Naive B cell (primary cell): ENCODE measurements at regions not wholly inside any gene's neighbourhood (a gene's known extent, or its start where the extent isn't known, plus 50 kb on each side); places are given as distances from the start of the nearest gene placed in this dataset.
"Not testable (repeated sequence)": the region's sequence is repeated elsewhere in the genome, so short reads cannot be mapped to it uniquely, and the experiment has no call there.

Source experiments
- ATAC-seq, 2 donors: fragments of 150-1000 bp; cut with Tn5 transposase; 2 replicates each; pipeline ENCODE4 v1.10.0; 2021; ENCODE audit warnings: low read depth in 2 of 2, mild to moderate bottlenecking in 2 of 2, moderate library complexity in 2 of 2
- DNase-seq: peaks from one replicate; pipeline ENCODE4 v3.0.0; 2022
- H3K27ac Mint-ChIP-seq, 6 donors: one replicate each; pipeline ENCODE4 v1.8.0; 2020 to 2022; ENCODE audit warnings: mild to moderate bottlenecking in 6 of 6, mixed read lengths in 6 of 6, moderate library complexity in 5 of 6, inconsistent platforms in 2 of 6
- H3K27me3 Mint-ChIP-seq, 3 donors: one replicate each; pipeline ENCODE4 v1.8.0; 2021 to 2022; ENCODE audit warnings: mixed read lengths in 3 of 3, mild to moderate bottlenecking in 1 of 3
- H3K36me3 Mint-ChIP-seq, 2 donors: one replicate each; pipeline ENCODE4 v1.8.0; 2020 to 2022; ENCODE audit warnings: mixed read lengths in 2 of 2, inconsistent platforms in 1 of 2, mild to moderate bottlenecking in 1 of 2
- H3K4me1 Mint-ChIP-seq, 3 donors: one replicate each; pipeline ENCODE4 v1.8.0; 2020 to 2022; ENCODE audit warnings: mixed read lengths in 3 of 3, inconsistent platforms in 1 of 3, mild to moderate bottlenecking in 1 of 3, moderate library complexity in 1 of 3
- H3K4me3 Mint-ChIP-seq, 8 donors: one replicate each; pipeline ENCODE4 v1.8.0; 2020 to 2022; ENCODE audit warnings: mild to moderate bottlenecking in 8 of 8, mixed read lengths in 8 of 8, moderate library complexity in 8 of 8, inconsistent platforms in 2 of 8
- H3K9me3 Mint-ChIP-seq, 7 donors: one replicate each; pipeline ENCODE4 v1.8.0; 2020 to 2022; ENCODE audit warnings: mixed read lengths in 7 of 7, mild to moderate bottlenecking in 5 of 7, inconsistent platforms in 2 of 7, moderate library complexity in 1 of 7

DNA sequence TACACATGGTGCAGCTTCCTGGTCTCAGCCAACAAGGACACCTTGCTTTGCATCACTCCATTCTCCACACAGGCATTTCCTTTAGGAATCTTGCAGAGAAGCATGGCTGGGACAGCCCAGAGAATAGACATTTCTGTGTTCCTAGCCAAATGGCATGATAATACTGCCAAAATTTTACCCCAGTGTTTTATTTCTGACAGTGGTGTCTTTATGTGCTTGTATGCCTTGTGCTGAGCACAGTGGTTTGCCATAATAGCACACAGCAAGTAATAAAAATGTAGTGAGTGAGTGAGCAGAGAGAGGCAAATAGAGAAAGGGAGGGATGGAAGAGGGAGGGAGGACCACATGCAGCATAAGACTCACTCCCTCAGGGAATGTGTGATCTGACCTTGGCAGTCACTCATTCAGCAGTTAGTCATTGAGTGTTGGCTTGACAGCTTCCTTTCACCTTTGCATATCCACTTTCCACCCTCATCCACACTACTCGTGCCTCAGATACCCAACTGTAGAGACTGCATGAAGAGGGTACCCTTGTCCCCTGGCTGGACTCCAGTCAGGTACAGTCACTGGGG is 212.8 kb upstream of the CCDC196 start:
- Mint-ChIP-seq H3K4me1 (no peaks in the 10 kb centered on the region), H3K27me3 (peaks cover 5 to 18% (median 11%) of the 10 kb centered on the region in 3 donors), H3K36me3 (no peaks in the 10 kb centered on the region), H3K27ac (no peak overlapping the region), H3K9me3 (peaks cover 0 to 20% (median 4%) of the 10 kb centered on the region in 7 donors), H3K4me3 (no peak overlapping the region)
- no peak for ATAC-seq
- DNase-seq = no peak

DNA sequence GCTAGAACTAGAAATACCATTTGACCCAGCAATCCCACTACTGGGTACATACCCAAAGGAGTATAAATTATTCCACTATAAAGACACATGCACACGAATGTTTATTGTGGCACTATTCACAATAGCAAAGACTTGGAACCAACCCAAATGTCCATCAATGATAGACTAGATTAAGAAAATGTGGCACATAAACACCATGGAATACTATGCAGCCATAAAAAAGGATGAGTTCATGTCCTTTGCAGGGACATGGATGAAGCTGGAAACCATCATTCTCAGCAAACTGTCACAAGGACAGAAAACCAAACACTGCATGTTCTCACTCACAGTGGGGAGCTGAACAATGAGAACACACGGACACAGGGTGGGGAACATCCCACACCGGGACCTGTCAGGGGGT is 207.8 kb upstream of the CCDC196 start:
- Mint-ChIP-seq H3K27me3 (peaks cover 0 to 14% (median 7%) of the 10 kb centered on the region in 3 donors), H3K9me3 (peaks cover 6 to 33% (median 11%) of the 10 kb centered on the region in 7 donors)
- DNase-seq, H3K4me3 Mint-ChIP-seq, H3K27ac Mint-ChIP-seq, ATAC-seq, H3K4me1 Mint-ChIP-seq, H3K36me3 Mint-ChIP-seq: not testable (repeated sequence)

DNA sequence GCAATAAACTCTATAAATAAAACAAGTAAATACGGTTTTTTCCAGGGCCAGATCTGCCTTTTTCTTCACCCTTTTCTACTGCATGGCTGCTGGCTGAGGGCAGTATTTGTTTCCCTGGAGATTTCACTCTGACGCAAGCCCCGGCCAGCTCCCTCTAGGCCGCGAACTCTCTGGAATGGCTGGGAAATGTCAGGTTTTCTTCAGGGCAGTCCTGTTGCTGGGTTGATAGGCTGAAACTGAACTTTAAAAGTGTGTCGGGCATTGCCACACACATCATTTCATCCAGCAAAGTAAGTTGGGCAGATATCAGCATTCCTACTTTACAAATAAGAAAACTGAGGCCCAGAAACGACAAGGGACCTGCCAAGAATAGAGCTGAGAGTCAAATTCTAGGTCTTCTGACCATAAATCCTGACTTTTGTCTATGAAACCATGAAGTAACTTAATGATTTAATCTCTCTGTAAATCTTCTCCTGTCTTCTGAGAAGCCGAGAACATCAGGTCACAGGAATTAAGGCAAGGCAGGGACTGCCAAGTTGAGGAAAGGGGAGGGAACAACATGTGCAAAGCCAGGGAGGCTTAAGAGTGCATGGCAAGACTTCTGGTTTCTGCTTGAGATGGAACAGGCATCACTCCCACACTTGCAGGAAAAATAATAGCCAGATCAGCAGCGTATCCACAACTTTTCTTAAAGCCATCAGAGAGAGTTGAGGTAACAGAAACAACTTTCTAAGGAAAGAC is 205.0 kb upstream of the CCDC196 start:
- Mint-ChIP-seq H3K4me1 (no peaks in the 10 kb centered on the region), H3K27me3 (peaks cover 0 to 10% (median 4%) of the 10 kb centered on the region in 3 donors), H3K4me3 (no peak overlapping the region), H3K27ac (no peak overlapping the region), H3K9me3 (peaks cover 6 to 33% (median 11%) of the 10 kb centered on the region in 7 donors), H3K36me3 (peaks cover 0 to 8% of the 10 kb centered on the region in 2 donors)
- ATAC-seq (no peak), DNase-seq (no peak)

DNA sequence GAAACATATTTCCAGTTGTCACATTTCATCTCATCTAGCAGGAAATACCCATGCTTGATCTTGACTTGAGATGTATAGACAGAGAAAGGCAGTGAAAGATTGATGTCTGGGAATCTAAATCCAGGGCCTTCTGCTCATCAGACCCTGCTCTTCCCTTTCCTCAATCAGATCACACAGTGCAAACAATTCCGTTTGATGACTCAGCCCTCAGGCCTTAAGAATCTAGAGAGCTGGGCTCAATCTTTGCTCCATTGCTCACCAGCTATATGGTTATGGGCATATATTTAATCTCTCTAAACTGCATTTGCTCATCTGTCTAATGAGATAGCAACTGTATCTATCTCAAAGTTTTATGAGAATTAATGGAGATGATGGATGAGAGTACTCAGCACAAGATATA is 201.8 kb upstream of the CCDC196 start:
- peaks cover 0 to 5% of the 10 kb centered on the region in 2 donors for H3K36me3 Mint-ChIP-seq
- no peak overlapping the region for H3K27ac Mint-ChIP-seq
- H3K4me1 Mint-ChIP-seq = no peaks in the 10 kb centered on the region
- H3K9me3 Mint-ChIP-seq = peaks cover 0 to 15% (median 8%) of the 10 kb centered on the region in 7 donors
- H3K27me3 Mint-ChIP-seq = no peaks in the 10 kb centered on the region
- DNase-seq (no peak), ATAC-seq (no peak)
- H3K4me3 Mint-ChIP-seq = no peak overlapping the region

DNA sequence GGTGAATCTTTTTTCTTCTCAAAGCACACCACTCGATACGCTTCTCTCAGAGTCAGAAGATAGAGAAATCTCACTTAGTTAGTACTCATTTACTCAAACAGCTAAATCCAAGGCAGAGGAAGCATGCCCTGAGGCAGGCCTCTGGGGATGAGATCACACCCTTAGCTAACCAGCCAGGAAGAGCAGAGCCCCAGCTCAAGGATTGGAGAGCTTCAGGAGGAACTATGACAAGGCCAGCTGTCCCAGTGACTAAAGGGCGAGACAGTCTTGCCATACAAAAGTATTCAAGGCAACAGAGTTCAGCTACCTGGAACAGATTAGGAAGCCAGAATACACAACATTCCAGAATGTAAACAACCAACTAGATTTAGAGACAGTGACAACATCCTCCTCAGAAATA is 197.7 kb upstream of the CCDC196 start:
- H3K4me1 Mint-ChIP-seq = peaks cover 0 to 3% (median under 1%) of the 10 kb centered on the region in 3 donors
- no peak for DNase-seq
- no peaks in the 10 kb centered on the region for H3K27me3 Mint-ChIP-seq
- ATAC-seq = no peak
- H3K27ac Mint-ChIP-seq = no peak overlapping the region
- H3K4me3 Mint-ChIP-seq = no peak overlapping the region
- peaks cover 0 to 5% of the 10 kb centered on the region in 2 donors for H3K36me3 Mint-ChIP-seq
- H3K9me3 Mint-ChIP-seq = peaks cover 0 to 10% (median 4%) of the 10 kb centered on the region in 7 donors

DNA sequence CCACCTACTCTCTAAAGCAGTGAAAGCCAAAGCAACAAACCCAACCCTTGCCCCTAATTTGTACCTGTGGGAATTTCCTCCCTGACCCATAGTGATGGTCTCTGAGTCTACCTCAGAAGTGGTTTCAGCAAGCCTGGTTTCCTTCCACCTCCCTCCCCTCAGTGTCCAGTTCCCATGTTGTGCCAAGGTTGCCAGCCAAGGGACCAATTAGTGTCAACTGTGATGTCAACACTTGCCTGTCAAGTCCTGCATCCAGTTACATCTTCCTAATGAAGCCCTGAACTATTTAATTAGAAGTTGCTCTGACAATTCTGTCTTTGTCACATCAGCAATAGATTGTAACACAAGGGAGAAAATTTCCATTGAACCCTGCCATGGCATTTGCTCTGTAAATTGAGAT is 194.4 kb upstream of the CCDC196 start:
- DNase-seq (no peak), ATAC-seq (no peak)
- peaks cover 0 to 10% (median 4%) of the 10 kb centered on the region in 7 donors for H3K9me3 Mint-ChIP-seq
- H3K4me1 Mint-ChIP-seq = peaks cover 4 to 7% (median 4%) of the 10 kb centered on the region in 3 donors
- peaks cover 0 to 7% (median 1%) of the 10 kb centered on the region in 3 donors for H3K27me3 Mint-ChIP-seq
- H3K4me3 Mint-ChIP-seq = no peak overlapping the region
- peaks cover 0 to 5% of the 10 kb centered on the region in 2 donors for H3K36me3 Mint-ChIP-seq
- H3K27ac Mint-ChIP-seq = no peak overlapping the region

DNA sequence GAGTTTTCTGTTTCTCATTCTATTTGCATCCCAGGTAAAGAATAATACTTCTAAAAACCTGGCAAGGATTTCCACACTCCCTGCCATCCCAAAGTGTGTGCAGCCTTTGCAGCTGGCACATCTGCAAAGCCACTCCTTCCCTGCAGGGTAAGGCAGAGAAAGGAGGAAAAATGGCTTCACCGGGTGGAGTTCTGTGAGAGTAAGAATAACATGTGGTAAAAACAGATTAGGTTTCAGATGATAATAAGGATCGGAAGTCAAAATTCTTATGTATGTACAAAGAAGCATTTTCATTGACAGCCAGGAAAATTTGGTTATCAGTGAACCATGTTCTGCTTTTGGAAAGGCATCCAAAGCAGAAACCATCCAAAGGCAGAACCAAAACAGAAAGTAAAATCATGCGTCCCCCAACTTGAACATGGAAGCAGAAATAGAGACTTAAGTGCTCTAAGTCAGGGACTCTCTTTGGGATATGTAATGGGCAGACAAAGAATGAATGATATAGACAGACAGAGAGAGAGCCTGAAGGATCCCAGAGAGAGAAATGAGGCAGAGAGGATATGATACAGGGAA is 192.6 kb upstream of the CCDC196 start:
- Mint-ChIP-seq H3K9me3 (peaks cover 0 to 13% (median 5%) of the 10 kb centered on the region in 7 donors), H3K27me3 (peaks cover 0 to 10% (median 7%) of the 10 kb centered on the region in 3 donors), H3K27ac (peak overlapping the region in 1 of 6 donors; percentile 11), H3K4me1 (peaks cover 4 to 7% (median 4%) of the 10 kb centered on the region in 3 donors), H3K36me3 (peaks cover 0 to 6% of the 10 kb centered on the region in 2 donors), H3K4me3 (no peak overlapping the region)
- ATAC-seq (no peak), DNase-seq (no peak)

DNA sequence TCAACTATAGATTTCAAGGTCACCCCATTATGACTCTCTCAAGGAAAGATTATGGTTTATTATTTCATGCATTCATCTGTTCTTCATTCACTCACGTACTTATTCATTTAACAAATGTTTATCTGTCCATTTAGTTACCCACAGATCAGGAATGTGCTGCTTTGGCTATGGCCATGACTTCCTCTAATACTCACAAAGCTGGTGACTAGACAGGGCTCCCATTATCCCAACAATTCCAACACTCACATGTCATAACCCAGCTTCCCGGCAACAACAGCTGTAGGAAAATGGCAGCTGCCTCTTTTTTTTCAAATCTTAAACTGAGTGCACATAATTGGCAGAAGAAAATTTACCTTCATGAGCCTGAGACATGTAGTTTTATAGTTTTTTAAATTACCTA is 190.8 kb upstream of the CCDC196 start:
- Mint-ChIP-seq H3K4me3 (no peak overlapping the region), H3K27ac (no peak overlapping the region), H3K4me1 (peaks cover 4 to 7% (median 4%) of the 10 kb centered on the region in 3 donors), H3K27me3 (peaks cover 0 to 10% (median 7%) of the 10 kb centered on the region in 3 donors), H3K9me3 (peaks cover 2 to 21% (median 7%) of the 10 kb centered on the region in 7 donors), H3K36me3 (peaks cover 0 to 5% of the 10 kb centered on the region in 2 donors)
- DNase-seq (no peak), ATAC-seq (no peak)

DNA sequence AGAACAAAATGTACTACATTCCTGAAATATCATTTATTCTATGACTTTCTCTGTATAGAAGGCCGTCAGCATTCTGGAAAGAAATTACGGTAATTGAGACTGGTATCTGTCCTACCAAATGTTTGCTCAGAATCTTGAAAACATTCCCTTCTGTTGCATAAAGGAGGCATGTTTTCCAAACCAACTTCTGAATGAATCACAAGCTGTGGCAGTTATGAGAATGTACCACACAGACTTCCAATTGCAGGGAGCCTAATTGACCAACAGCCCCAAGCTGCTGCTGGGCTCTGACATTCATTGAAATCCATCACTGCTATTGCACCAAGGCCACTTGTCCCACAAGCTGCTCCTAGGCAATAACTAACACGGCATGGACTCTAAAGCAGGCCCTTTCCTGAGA is 185.3 kb upstream of the CCDC196 start:
- H3K27me3 Mint-ChIP-seq = peaks cover 0 to 10% (median 2%) of the 10 kb centered on the region in 3 donors
- peaks cover 7 to 23% (median 18%) of the 10 kb centered on the region in 7 donors for H3K9me3 Mint-ChIP-seq
- DNase-seq = no peak
- no peaks in the 10 kb centered on the region for H3K4me1 Mint-ChIP-seq
- no peak overlapping the region for H3K4me3 Mint-ChIP-seq
- peaks cover 0 to 5% of the 10 kb centered on the region in 2 donors for H3K36me3 Mint-ChIP-seq
- ATAC-seq = no peak
- H3K27ac Mint-ChIP-seq = no peak overlapping the region

DNA sequence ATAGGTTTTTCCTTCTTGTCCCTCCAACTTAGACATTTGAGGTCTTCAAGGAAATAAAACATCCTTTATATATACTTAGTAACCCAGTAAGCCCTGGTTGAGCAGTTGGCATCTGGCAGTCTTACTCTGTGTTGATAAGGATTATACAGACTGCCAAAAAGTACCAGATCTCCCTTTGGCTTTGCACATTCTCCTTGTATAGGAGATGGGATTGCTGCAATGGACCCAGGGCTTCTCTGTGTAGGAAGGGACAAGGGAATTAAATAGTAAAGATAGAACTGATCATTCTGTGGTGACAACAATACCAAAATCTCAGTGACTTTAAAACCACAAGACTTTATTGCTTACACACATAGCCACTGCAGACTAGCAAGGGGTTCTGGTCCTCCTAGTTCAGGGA is 180.1 kb upstream of the CCDC196 start:
- no peaks in the 10 kb centered on the region for H3K36me3 Mint-ChIP-seq
- H3K27ac Mint-ChIP-seq = no peak overlapping the region
- DNase-seq = no peak
- no peaks in the 10 kb centered on the region for H3K4me1 Mint-ChIP-seq
- ATAC-seq = no peak
- peaks cover 6 to 31% (median 10%) of the 10 kb centered on the region in 7 donors for H3K9me3 Mint-ChIP-seq
- H3K4me3 Mint-ChIP-seq = no peak overlapping the region
- peaks cover 0 to 11% (median 4%) of the 10 kb centered on the region in 3 donors for H3K27me3 Mint-ChIP-seq

DNA sequence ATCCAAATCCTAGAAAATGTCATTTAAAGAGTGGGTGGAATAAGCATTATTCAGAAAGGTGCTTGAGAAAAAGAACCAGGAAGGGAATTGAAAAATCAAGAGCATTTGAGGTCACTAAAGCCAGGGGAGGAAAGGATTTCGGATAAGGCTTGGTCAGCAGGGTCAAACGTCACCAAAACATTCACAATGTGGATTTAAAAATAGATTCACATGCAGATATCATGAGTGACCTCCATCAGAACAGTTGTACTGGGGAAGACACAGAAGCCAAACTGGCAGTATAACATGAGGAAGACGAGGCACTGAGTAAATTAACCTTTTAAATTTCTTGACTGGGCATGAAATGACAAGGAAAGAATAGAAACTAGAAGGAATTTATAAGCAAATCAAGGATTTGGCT is 175.1 kb upstream of the CCDC196 start:
- H3K4me3 Mint-ChIP-seq = no peak overlapping the region
- ATAC-seq (no peak), DNase-seq (no peak)
- peaks cover 0 to 20% (median 5%) of the 10 kb centered on the region in 3 donors for H3K27me3 Mint-ChIP-seq
- H3K36me3 Mint-ChIP-seq = no peaks in the 10 kb centered on the region
- no peaks in the 10 kb centered on the region for H3K4me1 Mint-ChIP-seq
- H3K27ac Mint-ChIP-seq = no peak overlapping the region
- peaks cover 2 to 19% (median 7%) of the 10 kb centered on the region in 7 donors for H3K9me3 Mint-ChIP-seq

DNA sequence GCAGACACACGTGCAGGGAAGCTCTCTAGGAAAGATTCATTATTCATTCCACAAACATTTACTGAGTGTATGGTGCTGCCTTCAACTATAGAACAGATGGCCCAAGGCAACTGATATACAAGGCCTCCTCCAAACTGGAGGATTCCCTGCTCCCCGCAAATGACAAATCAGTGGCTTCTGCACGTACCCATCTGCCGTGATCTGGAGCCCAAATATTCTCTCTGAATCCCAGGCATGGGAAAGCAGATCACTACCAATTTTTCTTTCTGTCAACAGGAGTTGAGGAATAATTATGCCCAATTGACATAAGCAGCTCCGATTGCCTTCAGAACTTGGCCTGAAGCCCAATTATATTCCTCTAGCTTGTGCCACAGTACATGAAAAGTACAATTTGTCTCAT is 174.2 kb upstream of the CCDC196 start:
- Mint-ChIP-seq H3K9me3 (peaks cover under 1 to 20% (median 7%) of the 10 kb centered on the region in 7 donors), H3K4me1 (no peaks in the 10 kb centered on the region), H3K27me3 (peaks cover 0 to 20% (median 5%) of the 10 kb centered on the region in 3 donors), H3K36me3 (peaks cover 0 to under 1% of the 10 kb centered on the region in 2 donors), H3K4me3 (no peak overlapping the region), H3K27ac (no peak overlapping the region)
- ATAC-seq = no peak
- DNase-seq = no peak

DNA sequence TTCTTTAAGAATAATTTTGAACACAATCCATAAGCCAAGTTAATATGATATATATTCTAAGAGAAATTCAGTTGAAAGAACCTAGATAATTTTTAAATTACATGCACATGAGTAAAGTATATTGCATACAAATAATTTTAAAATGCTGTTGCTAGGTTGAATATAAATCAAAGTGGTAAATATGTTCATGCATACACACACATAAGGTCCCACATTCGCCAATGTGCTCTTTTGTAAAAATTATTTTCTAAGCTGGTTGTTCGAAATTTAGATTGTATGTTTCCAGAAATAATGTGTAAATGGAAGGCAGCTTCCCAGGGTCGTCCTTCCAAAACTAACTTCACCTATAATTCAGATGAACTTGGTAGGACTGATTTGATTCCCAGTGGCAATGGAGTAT is 173.7 kb upstream of the CCDC196 start:
- no peak overlapping the region for H3K27ac Mint-ChIP-seq
- no peak for DNase-seq
- H3K4me1 Mint-ChIP-seq = no peaks in the 10 kb centered on the region
- H3K27me3 Mint-ChIP-seq = peaks cover 3 to 20% (median 5%) of the 10 kb centered on the region in 3 donors
- H3K4me3 Mint-ChIP-seq = no peak overlapping the region
- H3K36me3 Mint-ChIP-seq = peaks cover 0 to 5% of the 10 kb centered on the region in 2 donors
- peaks cover 3 to 24% (median 11%) of the 10 kb centered on the region in 7 donors for H3K9me3 Mint-ChIP-seq
- no peak for ATAC-seq
